BJ (cell line): ENCODE measurements at regions not wholly inside any gene's neighbourhood (a gene's known extent, or its start where the extent isn't known, plus 50 kb on each side); places are given as distances from the start of the nearest gene placed in this dataset.

Experiments used
- CTCF ChIA-PET: fragments of 350-600 bp; formaldehyde crosslinking; extraction: SDS; loops from one replicate; lab custom pipeline; 2021; ENCODE audit warnings: antibody characterized with exemption, inconsistent platforms; lab: Yijun Ruan, JAX
- POLR2A ChIA-PET: fragments of 300-600 bp; sonication (Branson Sonifier 250); formaldehyde crosslinking; extraction: SDS; loops from one replicate; lab custom pipeline; 2021; ENCODE audit warnings: antibody characterized with exemption; lab: Charles Lee
- DNase-seq: peaks from one replicate; pipeline ENCODE4 v3.0.0-alpha.2; 2011; ENCODE audit warnings: low read depth
- H3K27me3 ChIP-seq: 2 replicates; pipeline ENCODE4 v1.6.0; 2011; ENCODE audit warnings: low read length; ENCODE audit not compliant: control insufficient read depth, insufficient read depth
- H3K36me3 ChIP-seq: 2 replicates; pipeline ENCODE4 v1.5.1; 2011; ENCODE audit warnings: low read length; ENCODE audit not compliant: control insufficient read depth, insufficient read depth
- H3K4me3 ChIP-seq: 2 replicates; pipeline ENCODE4 v1.5.1; 2011; ENCODE audit warnings: low read depth, mild to moderate bottlenecking, control low read depth, low read length
- TF ChIP-seq, protein P1 (sequence below): IDR thresholded peaks from 2 replicates; pipeline ENCODE4 v1.5.1; 2011; ENCODE audit warnings: low read depth, mild to moderate bottlenecking, control low read depth, inconsistent platforms, low read length, moderate library complexity; ENCODE audit not compliant: insufficient read depth

GRCh38 chr17:15086776-15087295 lies 178.3 kb downstream of the PMP22 start:
- ChIA-PET POLR2A (no interaction called here), CTCF (interaction anchor here (0.6 to 0.7 kb wide), 2 partner anchors 12 to 594 kb away, joined by 3 read pairs; no protein-coding TSS in a partner anchor)
- TF ChIP-seq, protein P1, sequence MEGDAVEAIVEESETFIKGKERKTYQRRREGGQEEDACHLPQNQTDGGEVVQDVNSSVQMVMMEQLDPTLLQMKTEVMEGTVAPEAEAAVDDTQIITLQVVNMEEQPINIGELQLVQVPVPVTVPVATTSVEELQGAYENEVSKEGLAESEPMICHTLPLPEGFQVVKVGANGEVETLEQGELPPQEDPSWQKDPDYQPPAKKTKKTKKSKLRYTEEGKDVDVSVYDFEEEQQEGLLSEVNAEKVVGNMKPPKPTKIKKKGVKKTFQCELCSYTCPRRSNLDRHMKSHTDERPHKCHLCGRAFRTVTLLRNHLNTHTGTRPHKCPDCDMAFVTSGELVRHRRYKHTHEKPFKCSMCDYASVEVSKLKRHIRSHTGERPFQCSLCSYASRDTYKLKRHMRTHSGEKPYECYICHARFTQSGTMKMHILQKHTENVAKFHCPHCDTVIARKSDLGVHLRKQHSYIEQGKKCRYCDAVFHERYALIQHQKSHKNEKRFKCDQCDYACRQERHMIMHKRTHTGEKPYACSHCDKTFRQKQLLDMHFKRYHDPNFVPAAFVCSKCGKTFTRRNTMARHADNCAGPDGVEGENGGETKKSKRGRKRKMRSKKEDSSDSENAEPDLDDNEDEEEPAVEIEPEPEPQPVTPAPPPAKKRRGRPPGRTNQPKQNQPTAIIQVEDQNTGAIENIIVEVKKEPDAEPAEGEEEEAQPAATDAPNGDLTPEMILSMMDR, result no peak
- DNase-seq, result no peak
- Histone ChIP-seq H3K36me3 (no peaks in the 10 kb centered on the region), H3K27me3 (no peaks in the 10 kb centered on the region), H3K4me3 (no peak overlapping the region)

GRCh38 chr17:15085890-15086677 lies 179.0 kb downstream of the PMP22 start:
- TF ChIP-seq, protein P1, result no peak
- ChIA-PET CTCF (no interaction called here), POLR2A (no interaction called here)
- Histone ChIP-seq H3K36me3 (no peaks in the 10 kb centered on the region), H3K27me3 (no peaks in the 10 kb centered on the region), H3K4me3 (no peak overlapping the region)
- DNase-seq, result no peak

DNA sequence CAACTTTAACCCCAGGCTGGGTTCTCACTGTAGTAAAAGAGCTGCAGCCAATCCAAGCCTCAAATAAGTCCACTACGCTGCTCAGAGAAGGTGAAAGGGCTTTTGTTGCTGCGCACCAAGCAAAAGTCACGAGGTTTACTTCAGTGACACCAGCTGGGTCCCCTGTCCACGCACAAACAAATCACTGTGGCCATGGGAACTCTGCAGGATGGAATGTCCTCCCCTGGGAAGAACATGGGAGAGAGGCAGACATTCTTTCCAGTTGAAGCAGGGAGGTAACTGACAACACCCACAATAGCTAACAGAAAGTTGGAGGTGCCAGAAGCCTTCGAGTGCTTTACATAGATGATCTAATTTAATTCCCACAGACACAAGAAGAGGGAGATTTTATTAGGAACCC lies 181.9 kb downstream of the PMP22 start:
- Histone ChIP-seq H3K36me3 (no peaks in the 10 kb centered on the region), H3K4me3 (no peak overlapping the region), H3K27me3 (0 out of 2 replicates have a peak, but pooled peaks cover 2% of the 10 kb centered on the region)
- no peak for DNase-seq
- ChIA-PET CTCF (no interaction called here), POLR2A (no interaction called here)
- TF ChIP-seq, protein P1, result no peak

GRCh38 chr17:15081008-15081407 lies 184.1 kb downstream of the PMP22 start:
- Histone ChIP-seq H3K27me3 (0 out of 2 replicates have a peak, but pooled peaks cover 2% of the 10 kb centered on the region), H3K4me3 (no peak overlapping the region), H3K36me3 (no peaks in the 10 kb centered on the region)
- TF ChIP-seq, protein P1, result no peak
- CTCF ChIA-PET, result no interaction called here
- DNase-seq, result no peak
- POLR2A ChIA-PET, result no interaction called here

DNA sequence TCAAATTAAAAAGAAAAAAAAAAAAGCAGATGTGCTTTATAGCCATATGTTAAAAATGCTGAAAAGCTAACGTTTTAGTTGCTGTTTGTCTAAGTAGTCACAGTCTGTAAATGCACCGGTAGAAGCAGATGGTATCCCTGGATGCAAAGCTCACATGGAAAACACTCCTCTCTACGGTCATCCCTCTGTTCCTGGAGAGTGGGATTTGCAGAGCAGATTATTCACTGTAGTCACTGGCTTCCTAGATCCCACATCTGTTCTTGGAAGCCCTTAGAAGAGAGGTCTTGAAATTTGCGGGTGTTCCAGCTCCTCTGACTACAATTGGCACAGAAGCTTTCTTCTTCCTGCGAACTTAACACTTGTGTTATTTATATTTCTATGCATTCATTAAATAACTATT lies 186.6 kb downstream of the PMP22 start:
- no peaks in the 10 kb centered on the region for H3K36me3 ChIP-seq
- ChIA-PET CTCF (no interaction called here), POLR2A (no interaction called here)
- TF ChIP-seq, protein P1, result no peak
- DNase-seq, result no peak
- H3K27me3 ChIP-seq, result peaks cover 2% of the 10 kb centered on the region; the same call in 1 of the 2 replicates
- no peak overlapping the region for H3K4me3 ChIP-seq
